Epidermal melanocyte (primary cell): ENCODE measurements at regions not wholly inside any gene's neighbourhood (a gene's known extent, or its start where the extent isn't known, plus 50 kb on each side); places are given as distances from the start of the nearest gene placed in this dataset.

ENCODE experiments used
- DNase-seq: peaks from one replicate; pipeline ENCODE4 v3.0.0; 2011; ENCODE audit warnings: low spot score; ENCODE audit not compliant: insufficient read length

- no peak for DNase-seq
These were observed 50.0 kb upstream of the ADA2 start for GRCh38 chr22:17269224-17269606.
